H9 (cell line): ENCODE measurements at regions not wholly inside any gene's neighbourhood (a gene's known extent, or its start where the extent isn't known, plus 50 kb on each side); places are given as distances from the start of the nearest gene placed in this dataset.
A peak's percentile ranks its signal among the peaks of the same experiment; 100 is the strongest.

ENCODE experiments used
- DNase-seq: peaks from one replicate; pipeline ENCODE4 v3.0.0-alpha.2; 2017
- H2AFZ ChIP-seq: one replicate; pipeline ENCODE4 v1.6.1; 2013; ENCODE audit warnings: mild to moderate bottlenecking, low read length, control low read depth, moderate library complexity
- H2AK5ac ChIP-seq: 2 replicates; pipeline ENCODE4 v1.6.1; 2013; ENCODE audit warnings: low read length, control low read depth, mixed read lengths; ENCODE audit not compliant: insufficient read length
- H2BK120ac ChIP-seq: one replicate; pipeline ENCODE4 v1.6.1; 2013; ENCODE audit warnings: low read depth, mild to moderate bottlenecking, low read length, control low read depth, inconsistent platforms; ENCODE audit not compliant: poor library complexity, severe bottlenecking
- H2BK12ac ChIP-seq: 2 replicates; pipeline ENCODE4 v1.6.1; 2013; ENCODE audit warnings: low read length, control low read depth, mixed read lengths, low read depth; ENCODE audit not compliant: insufficient read length
- H2BK15ac ChIP-seq: 2 replicates; pipeline ENCODE4 v1.6.1; 2013; ENCODE audit warnings: low read depth, low read length, control low read depth
- H2BK20ac ChIP-seq: one replicate; pipeline ENCODE4 v1.6.1; 2013; ENCODE audit warnings: low read depth, mild to moderate bottlenecking, low read length, control low read depth, inconsistent platforms; ENCODE audit not compliant: poor library complexity, severe bottlenecking
- H2BK5ac ChIP-seq: 2 replicates; pipeline ENCODE4 v1.6.1; 2013; ENCODE audit warnings: low read length, control low read depth, mixed read lengths; ENCODE audit not compliant: insufficient read length
- H3K14ac ChIP-seq: 2 replicates; pipeline ENCODE4 v1.6.1; 2013; ENCODE audit warnings: low read length, control low read depth; ENCODE audit not compliant: insufficient read depth
- H3K18ac ChIP-seq: 2 replicates; pipeline ENCODE4 v1.6.1; 2013; ENCODE audit warnings: low read depth, mild to moderate bottlenecking, mixed read lengths, low read length, control low read depth; ENCODE audit not compliant: insufficient read length
- H3K23ac ChIP-seq: 2 replicates; pipeline ENCODE4 v1.6.1; 2013; ENCODE audit warnings: low read length, control low read depth, mixed read lengths, low read depth; ENCODE audit not compliant: insufficient read length
- H3K23me2 ChIP-seq: 2 replicates; pipeline ENCODE4 v1.6.1; 2013; ENCODE audit warnings: low read depth, mild to moderate bottlenecking, mixed read lengths, low read length, control low read depth; ENCODE audit not compliant: insufficient read length, poor library complexity, severe bottlenecking
- H3K27ac ChIP-seq: 2 replicates; pipeline ENCODE4 v1.5.1; 2013; ENCODE audit warnings: low read length, control low read depth, mixed read lengths, low read depth; ENCODE audit not compliant: insufficient read length
- H3K27me3 ChIP-seq: 2 replicates; pipeline ENCODE4 v1.6.1; 2013; ENCODE audit warnings: low read length, control low read depth, inconsistent platforms; ENCODE audit not compliant: insufficient read depth
- H3K4ac ChIP-seq: 2 replicates; pipeline ENCODE4 v1.6.1; 2013; ENCODE audit warnings: low read depth, mild to moderate bottlenecking, control low read depth, inconsistent platforms, low read length, moderate library complexity
- H3K4me1 ChIP-seq: 2 replicates; pipeline ENCODE4 v1.6.1; 2013; ENCODE audit warnings: low read length, control low read depth, inconsistent platforms; ENCODE audit not compliant: insufficient read depth
- H3K4me2 ChIP-seq: 2 replicates; pipeline ENCODE4 v1.6.1; 2013; ENCODE audit warnings: low read length, control low read depth, mixed read lengths; ENCODE audit not compliant: insufficient read length, insufficient read depth
- H3K56ac ChIP-seq: 2 replicates; pipeline ENCODE4 v1.6.1; 2013; ENCODE audit warnings: low read depth, mild to moderate bottlenecking, mixed read lengths, low read length, control low read depth; ENCODE audit not compliant: insufficient read length
- H3K79me1 ChIP-seq: 2 replicates; pipeline ENCODE4 v1.6.1; 2013; ENCODE audit warnings: low read depth, mild to moderate bottlenecking, moderate library complexity, low read length, control low read depth, inconsistent platforms; ENCODE audit not compliant: insufficient read depth, poor library complexity, severe bottlenecking
- H3K79me2 ChIP-seq: 2 replicates; pipeline ENCODE4 v1.6.1; 2013; ENCODE audit warnings: low read length, control low read depth, inconsistent platforms; ENCODE audit not compliant: insufficient read depth
- H3K9ac ChIP-seq: 2 replicates; pipeline ENCODE4 v1.6.1; 2013; ENCODE audit warnings: low read length, control low read depth, mixed read lengths; ENCODE audit not compliant: insufficient read length; ENCODE audit errors: extremely low read depth
- H3K9me3 ChIP-seq: one replicate; pipeline ENCODE4 v1.6.1; 2013; ENCODE audit warnings: low read depth, low read length, inconsistent platforms; ENCODE audit not compliant: control insufficient read depth
- H3T11ph ChIP-seq: one replicate; pipeline ENCODE4 v1.6.1; 2013; ENCODE audit warnings: mild to moderate bottlenecking, low read length, control low read depth, inconsistent platforms
- H4K20me1 ChIP-seq: one replicate; pipeline ENCODE4 v1.6.1; 2013; ENCODE audit not compliant: control insufficient read depth, insufficient read length, insufficient read depth
- H4K5ac ChIP-seq: 2 replicates; pipeline ENCODE4 v1.6.1; 2013; ENCODE audit warnings: low read depth, mild to moderate bottlenecking, mixed read lengths, low read length, control low read depth; ENCODE audit not compliant: insufficient read length
- H4K8ac ChIP-seq: replicated peaks from 2 replicates; pipeline ENCODE4 v1.6.1; 2013; ENCODE audit warnings: low read length, control low read depth, mixed read lengths, low read depth; ENCODE audit not compliant: insufficient read length
- H4K91ac ChIP-seq: 2 replicates; pipeline ENCODE4 v1.6.1; 2013; ENCODE audit warnings: low read depth, mild to moderate bottlenecking, moderate library complexity, mixed read lengths, low read length, control low read depth; ENCODE audit not compliant: insufficient read length
- H3K27ac Mint-ChIP-seq, 3 experiments: 2 replicates in 2 of 3; 3 replicates in 1 of 3; pipeline ENCODE4 v1.8.0; 2020 to 2021; ENCODE audit warnings: mixed read lengths in 3 of 3, mild to moderate bottlenecking in 1 of 3, moderate library complexity in 1 of 3
- H3K27me3 Mint-ChIP-seq: 2 replicates; pipeline ENCODE4 v1.8.0; 2021; ENCODE audit warnings: low read depth, mild to moderate bottlenecking, moderate library complexity, mixed read lengths
- H3K36me3 Mint-ChIP-seq, 3 experiments: 2 replicates in 2 of 3; 3 replicates in 1 of 3; pipeline ENCODE4 v1.8.0; 2020 to 2021; ENCODE audit warnings: low read depth in 3 of 3, mixed read lengths in 3 of 3; ENCODE audit not compliant: insufficient read depth in 1 of 3
- H3K4me1 Mint-ChIP-seq, 2 experiments: 2 replicates each; pipeline ENCODE4 v1.8.0; 2020; ENCODE audit warnings: mixed read lengths in 2 of 2
- H3K4me3 Mint-ChIP-seq, 2 experiments: 2 replicates in 1 of 2; 3 replicates in 1 of 2; pipeline ENCODE4 v1.8.0; 2020 to 2021; ENCODE audit warnings: mild to moderate bottlenecking in 2 of 2, mixed read lengths in 2 of 2, moderate library complexity in 1 of 2
- H3K9me3 Mint-ChIP-seq, 2 experiments: 2 replicates in 1 of 2; 3 replicates in 1 of 2; pipeline ENCODE4 v1.8.0; 2020; ENCODE audit warnings: mild to moderate bottlenecking in 2 of 2, mixed read lengths in 2 of 2, moderate library complexity in 1 of 2
- CTCF ChIP-seq: fragments of 200-600 bp; sonication (generic); conservative IDR thresholded peaks from 3 replicates; pipeline ENCODE4 v1.8.0; 2021; ENCODE audit warnings: antibody characterized with exemption, mild to moderate bottlenecking
- WGBS: extraction: QIAGEN DNeasy Blood & Tissue Kit; methylation state at CpG from one replicate; pipeline ENCODE4 v1.1.7; 2013; ENCODE audit warnings: missing lambda C conversion rate, low lambda C conversion rate, mixed read lengths; ENCODE audit not compliant: insufficient read length; ENCODE audit errors: extremely low coverage; 5-methylcytosine and 5-hydroxymethylcytosine counted together

GRCh38 chr14:38016497-38016896 is 191.2 kb upstream of the SSTR1 start:
- no CpG with 5 or more reads among the region's 2 CpGs for WGBS
- DNase-seq: no peak
- H2BK12ac ChIP-seq: no peak overlapping the region
- Mint-ChIP-seq H3K4me1 (no peaks in the 10 kb centered on the region), H3K27ac (no peak overlapping the region), H3K36me3 (peaks cover 22 to 37% (median 32%) of the 10 kb centered on the region in 3 experiments), H3K4me3 (no peak overlapping the region), H3K27me3 (no peaks in the 10 kb centered on the region), H3K9me3 (peaks cover 29 to 33% of the 10 kb centered on the region in 2 experiments)
- H3K56ac ChIP-seq: no peak overlapping the region
- H3K14ac ChIP-seq: no peak overlapping the region
- no peak overlapping the region for H2AFZ ChIP-seq
- H2BK5ac ChIP-seq: no peak overlapping the region
- H3K27ac ChIP-seq: no peak overlapping the region
- peak; percentile 56 for TF ChIP-seq CTCF
- no peak overlapping the region for H3K4ac ChIP-seq
- no peaks in the 10 kb centered on the region for H4K20me1 ChIP-seq
- no peaks in the 10 kb centered on the region for H3K79me1 ChIP-seq
- no peak overlapping the region for H2BK20ac ChIP-seq
- H4K91ac ChIP-seq: no peak overlapping the region
- no peak overlapping the region for H3T11ph ChIP-seq
- H3K18ac ChIP-seq: no peak overlapping the region
- H4K8ac ChIP-seq: no peak overlapping the region
- H3K27me3 ChIP-seq: no peaks in the 10 kb centered on the region
- no peak overlapping the region for H3K4me2 ChIP-seq
- no peaks in the 10 kb centered on the region for H3K79me2 ChIP-seq
- H3K9ac ChIP-seq: no peak overlapping the region
- no peak overlapping the region for H2BK15ac ChIP-seq
- H4K5ac ChIP-seq: no peak overlapping the region
- H3K4me1 ChIP-seq: no peaks in the 10 kb centered on the region
- H3K23me2 ChIP-seq: no peaks in the 10 kb centered on the region
- H3K23ac ChIP-seq: no peak overlapping the region
- peaks cover 26% of the 10 kb centered on the region for H3K9me3 ChIP-seq
- H2BK120ac ChIP-seq: no peak overlapping the region
- H2AK5ac ChIP-seq: no peak overlapping the region
